ENCODE measurements at regions not wholly inside any gene's neighbourhood (a gene's known extent, or its start where the extent isn't known, plus 50 kb on each side); places are given as distances from the start of the nearest gene placed in this dataset.

GRCh38 chr12:72742568-72742967 is 470.4 kb downstream of the TRHDE start:
- ChIA-PET CTCF (no interaction called here), POLR2A (no interaction called here)
- Histone ChIP-seq H3K27ac (ENCODE audit: low read depth, low read length) (no peak overlapping the region), H3K27me3 (ENCODE audit: control insufficient read depth, insufficient read depth, low read length) (no peaks in the 10 kb centered on the region), H3K9me3 (ENCODE audit: control insufficient read depth, insufficient read depth, low read length) (no peaks in the 10 kb centered on the region), H3K4me3 (ENCODE audit: low read depth, low read length) (no peak overlapping the region)
- no peak for DNase-seq (ENCODE audit: low read depth, low spot score)
- no peak for TF ChIP-seq CTCF (IDR thresholded peaks at IDR 0.05; ENCODE audit: low read depth, low read length)

GRCh38 chr12:72746048-72746447 is 473.9 kb downstream of the TRHDE start:
- ChIA-PET CTCF (interaction anchor here (1.1 kb wide), 1 partner anchor 605 kb away, joined by 3 read pairs; no protein-coding TSS in a partner anchor), POLR2A (no interaction called here)
- TF ChIP-seq CTCF (IDR thresholded peaks at IDR 0.05; ENCODE audit: low read depth, low read length): no peak
- no peak overlapping the region for H3K4me3 ChIP-seq (ENCODE audit: low read depth, low read length)
- no peaks in the 10 kb centered on the region for H3K9me3 ChIP-seq (ENCODE audit: control insufficient read depth, insufficient read depth, low read length)
- H3K27ac ChIP-seq (ENCODE audit: low read depth, low read length): no peak overlapping the region
- no peaks in the 10 kb centered on the region for H3K27me3 ChIP-seq (ENCODE audit: control insufficient read depth, insufficient read depth, low read length)
- DNase-seq (ENCODE audit: low read depth, low spot score): no peak

GRCh38 chr12:72747111-72747849 is 475.1 kb downstream of the TRHDE start:
- Histone ChIP-seq H3K27ac (ENCODE audit: low read depth, low read length) (no peak overlapping the region), H3K27me3 (ENCODE audit: control insufficient read depth, insufficient read depth, low read length) (no peaks in the 10 kb centered on the region), H3K9me3 (ENCODE audit: control insufficient read depth, insufficient read depth, low read length) (no peaks in the 10 kb centered on the region), H3K4me3 (ENCODE audit: low read depth, low read length) (no peak overlapping the region)
- DNase-seq (ENCODE audit: low read depth, low spot score): no peak
- no peak for TF ChIP-seq CTCF (IDR thresholded peaks at IDR 0.05; ENCODE audit: low read depth, low read length)
- ChIA-PET CTCF (interaction anchor here (0.6 to 1.1 kb wide), 2 partner anchors 606 to 1296 kb away, joined by 3 to 4 read pairs; no protein-coding TSS in a partner anchor), POLR2A (no interaction called here)

GRCh38 chr12:72748971-72749370 is 476.8 kb downstream of the TRHDE start:
- POLR2A ChIA-PET: no interaction called here

More at GRCh38 chr12:72748971-72749370, 476.8 kb downstream of the TRHDE start:
- no peaks in the 10 kb centered on the region for H3K9me3 ChIP-seq (ENCODE audit: control insufficient read depth, insufficient read depth, low read length)
- H3K4me3 ChIP-seq (ENCODE audit: low read depth, low read length): no peak overlapping the region
- no peak for TF ChIP-seq CTCF (IDR thresholded peaks at IDR 0.05; ENCODE audit: low read depth, low read length)
- CTCF ChIA-PET: no interaction called here
- no peak for DNase-seq (ENCODE audit: low read depth, low spot score)
- H3K27ac ChIP-seq (ENCODE audit: low read depth, low read length): no peak overlapping the region
- no peaks in the 10 kb centered on the region for H3K27me3 ChIP-seq (ENCODE audit: control insufficient read depth, insufficient read depth, low read length)

Measured in AG04450 (cell line).